Activated CD4-positive, alpha-beta T cell treated with anti-CD3 and anti-CD28 coated beads, Interleukin-2, Interleukin-4, amounts not matched to agents 100 ng/mL and 50 ng/mL, durations not matched to agents 16 hours and 8 hours (primary cell): ENCODE measurements at regions not wholly inside any gene's neighbourhood (a gene's known extent, or its start where the extent isn't known, plus 50 kb on each side); places are given as distances from the start of the nearest gene placed in this dataset.
"Not testable (repeated sequence)": the region's sequence is repeated elsewhere in the genome, so short reads cannot be mapped to it uniquely, and the experiment has no call there.

Experiments used
- DNase-seq: peaks from one replicate; pipeline ENCODE4 v3.0.0-alpha.2; 2020; ENCODE audit warnings: low spot score

DNA sequence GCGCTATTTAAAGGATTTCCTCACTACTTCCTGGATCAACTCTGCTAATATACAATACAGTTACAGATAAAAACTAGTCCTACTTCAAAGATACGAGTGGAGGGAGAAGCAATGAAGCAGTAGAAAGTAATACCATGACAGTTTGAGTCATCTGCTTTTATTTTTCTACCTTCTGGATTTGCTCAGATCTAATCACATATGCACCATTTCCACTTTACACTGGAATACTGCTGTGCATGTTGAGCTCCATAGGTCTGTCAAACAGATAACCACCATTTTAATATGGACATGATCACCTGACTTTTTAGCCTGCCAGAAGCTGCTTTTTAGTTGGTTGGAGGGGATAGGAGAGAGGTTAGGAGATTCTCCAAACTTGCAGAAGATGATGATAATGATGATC, 92.5 kb downstream of the MMUT start:
- DNase-seq, result no peak

DNA sequence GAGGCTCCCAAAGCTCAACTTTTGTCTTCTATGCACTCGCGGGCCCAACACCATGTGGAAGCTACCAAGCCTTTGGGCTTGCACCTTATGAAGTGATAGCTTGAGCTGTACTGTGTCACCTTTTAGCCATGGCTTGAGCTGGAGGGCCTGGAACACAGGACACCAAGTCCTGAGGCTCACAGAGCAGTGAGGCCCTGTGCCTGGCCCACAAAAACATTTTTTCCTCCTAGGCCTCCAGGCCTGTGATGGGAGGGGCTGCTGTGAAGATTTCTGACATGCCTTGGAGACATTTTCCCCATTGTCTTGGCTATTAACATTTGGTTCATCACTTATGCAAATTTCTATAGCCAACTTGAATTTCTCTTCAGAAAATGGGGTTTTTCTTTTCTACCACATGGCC, 96.5 kb downstream of the MMUT start:
- DNase-seq, result no peak

DNA sequence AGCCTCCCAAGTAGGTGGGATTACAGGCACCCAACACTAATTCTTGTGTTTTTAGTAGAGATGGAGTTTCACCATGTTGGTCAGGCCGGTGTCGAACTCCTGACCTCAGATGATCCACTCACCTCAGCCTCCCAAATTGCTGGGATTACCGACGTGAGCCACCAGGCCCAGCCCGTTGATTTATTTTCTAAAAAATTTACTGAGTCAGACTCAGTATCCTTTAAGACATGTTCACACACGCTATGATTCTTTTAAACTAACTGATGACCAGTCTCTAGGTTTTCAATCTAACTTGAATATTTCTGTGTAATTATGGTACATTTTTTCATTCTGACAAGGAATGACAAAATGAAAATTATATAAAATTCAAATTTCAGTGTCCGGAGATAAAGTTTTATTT, 114.5 kb downstream of the MMUT start:
- no peak for DNase-seq

DNA sequence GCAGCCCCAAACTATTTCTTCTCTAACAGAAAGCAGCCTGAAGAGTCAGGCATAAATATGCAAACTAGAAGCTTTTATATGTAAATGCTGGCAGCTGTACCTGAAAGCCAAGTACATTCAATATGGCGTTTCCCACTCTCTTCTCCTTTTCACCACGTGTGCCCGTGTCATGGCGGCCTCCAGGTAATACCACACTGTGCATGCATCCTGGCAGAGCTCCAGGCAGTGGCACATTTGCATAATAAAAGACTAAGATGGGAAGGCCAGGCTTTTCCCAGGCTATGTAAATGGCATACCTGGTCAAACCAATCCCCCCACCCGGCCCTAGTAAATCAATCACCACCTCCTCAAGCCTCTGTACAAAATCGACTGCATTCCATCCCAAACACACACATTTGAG, 120.6 kb downstream of the MMUT start:
- no peak for DNase-seq

DNA sequence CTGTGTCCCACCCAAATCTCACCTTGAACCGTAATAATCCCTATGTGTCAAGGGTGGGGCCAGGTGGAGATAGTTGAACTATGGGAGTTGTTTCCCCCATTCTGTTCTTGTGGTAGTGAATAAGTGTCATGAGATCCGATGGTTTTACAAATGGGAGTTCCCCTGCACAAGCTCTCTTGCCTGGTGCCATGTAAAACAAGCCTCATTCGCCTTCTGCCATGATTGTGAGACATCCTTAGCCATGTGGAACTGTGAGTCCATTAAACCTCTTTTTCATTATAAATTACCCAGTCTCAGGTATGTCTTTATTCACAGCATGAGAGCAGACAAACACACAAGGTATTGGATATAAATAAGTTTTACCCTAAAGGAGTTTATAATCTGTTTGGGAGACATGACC, 121.2 kb downstream of the MMUT start:
- no peak for DNase-seq

DNA sequence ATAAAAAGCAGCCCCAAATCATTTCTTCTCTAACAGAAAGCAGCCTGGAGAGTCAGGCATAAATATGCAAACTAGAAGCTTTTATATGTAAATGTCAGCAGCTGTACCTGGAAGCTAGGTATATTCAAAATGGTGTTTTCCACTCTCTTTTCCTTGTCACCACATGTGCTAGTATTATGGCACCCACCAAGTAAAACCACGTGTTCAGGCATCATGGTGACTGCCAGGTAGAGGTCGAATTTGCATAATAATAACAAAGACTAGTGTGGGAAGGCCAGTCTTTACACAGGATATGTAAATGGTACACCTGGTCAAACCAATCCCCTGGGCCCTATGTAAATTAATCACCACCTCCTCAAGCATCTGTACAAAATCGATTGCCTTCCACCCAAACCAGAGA, 124.0 kb downstream of the MMUT start:
- no peak for DNase-seq

DNA sequence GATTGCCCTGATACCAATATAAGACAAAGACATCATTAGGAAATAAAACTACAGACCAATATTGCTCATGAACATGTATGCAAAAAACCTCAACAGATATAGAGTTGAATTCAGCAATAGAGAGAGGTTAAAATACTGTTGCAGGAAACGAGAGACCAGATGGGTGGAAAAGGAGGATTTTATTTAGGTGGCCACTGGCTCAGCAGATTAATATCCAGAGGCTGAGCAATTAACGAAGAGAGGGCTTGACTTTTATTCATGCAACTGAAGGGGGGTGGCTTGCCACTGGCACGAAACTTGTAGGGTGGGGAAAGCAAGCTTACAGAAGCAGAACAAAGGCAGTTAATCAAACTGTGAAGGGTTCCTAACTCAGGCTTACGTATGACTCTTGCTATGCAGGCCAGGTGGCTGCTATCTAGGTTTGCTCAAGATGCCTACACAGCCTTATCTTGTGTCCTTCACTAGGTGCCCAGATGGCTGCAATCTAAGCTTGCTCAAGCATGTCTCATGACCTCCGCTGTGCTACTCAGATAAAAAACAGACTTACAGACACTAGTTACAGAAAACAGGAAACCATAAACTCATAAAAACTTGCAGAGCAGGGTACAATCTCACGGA, 126.4 kb downstream of the MMUT start:
- DNase-seq, result no peak

DNA sequence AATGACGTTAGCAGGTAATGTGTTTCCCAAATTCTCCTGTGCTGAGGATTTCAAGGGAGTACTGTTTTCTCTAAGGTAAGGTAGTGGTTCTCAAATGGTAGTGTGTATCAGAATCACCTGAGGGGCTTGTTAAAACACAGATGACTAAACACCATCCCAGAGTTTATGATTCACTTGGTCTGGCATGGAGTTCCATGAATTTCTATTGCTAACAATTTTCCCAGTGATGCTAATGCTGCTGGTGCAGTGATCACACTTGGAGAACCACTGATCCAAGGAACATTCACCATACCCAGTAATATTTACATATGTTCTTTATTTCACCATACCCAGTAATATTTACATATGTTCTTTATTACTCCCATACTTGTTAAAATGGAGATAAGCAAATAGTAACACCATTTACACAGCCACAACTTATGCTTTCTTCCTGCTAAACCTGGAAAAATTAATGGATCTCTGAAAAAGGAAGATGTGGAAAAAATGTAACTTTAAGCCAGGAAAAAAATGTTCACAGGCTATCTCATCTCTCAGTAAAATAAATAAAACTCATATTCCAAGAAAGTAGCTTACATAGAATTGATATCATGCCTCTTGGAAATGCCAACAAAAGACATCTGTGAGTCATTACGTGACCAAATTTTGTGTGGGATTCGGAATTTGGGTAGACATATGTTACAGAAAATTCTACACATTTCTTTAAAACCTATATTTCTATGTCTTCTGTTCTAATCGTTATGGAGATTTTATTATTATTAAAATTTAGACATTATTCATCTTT, 129.5 kb downstream of the MMUT start:
- no peak for DNase-seq

DNA sequence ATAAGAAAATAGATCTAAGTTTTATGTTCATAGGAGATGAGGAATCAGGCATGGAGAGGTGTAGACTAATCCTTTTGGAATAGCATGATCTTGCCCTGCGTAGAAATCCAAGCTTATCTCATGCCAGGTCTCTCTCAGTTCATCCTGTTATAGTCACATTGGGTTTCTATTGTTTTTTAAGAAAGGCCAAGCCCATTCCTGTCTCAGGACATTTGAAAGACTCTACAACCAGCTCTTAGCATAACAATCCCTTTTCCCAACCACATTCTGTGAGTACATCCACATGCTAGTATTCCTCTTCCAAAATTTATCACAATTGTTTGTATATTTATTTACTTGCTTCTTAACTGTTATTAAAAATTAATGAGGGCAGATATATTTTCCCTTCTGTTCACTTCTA, 130.3 kb downstream of the MMUT start:
- no peak for DNase-seq

DNA sequence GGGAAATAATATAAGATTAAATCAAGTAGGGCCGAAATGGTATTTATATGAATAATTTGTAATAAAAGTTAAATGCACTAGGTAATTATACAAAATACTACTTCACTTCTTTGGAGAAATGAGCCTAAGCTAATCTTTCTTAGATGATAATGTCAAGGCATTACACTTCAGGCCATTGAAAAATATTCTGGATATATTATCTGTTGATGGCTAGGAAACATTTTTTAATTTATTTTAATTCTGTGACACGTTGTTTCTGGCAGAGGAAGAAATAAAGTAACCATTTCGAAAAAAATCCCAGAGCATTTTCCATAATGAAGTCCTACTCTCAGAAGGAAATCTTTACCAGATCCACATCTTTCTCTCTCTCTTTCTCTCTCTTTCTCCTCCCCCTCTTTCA, 133.9 kb downstream of the MMUT start:
- DNase-seq, result no peak

DNA sequence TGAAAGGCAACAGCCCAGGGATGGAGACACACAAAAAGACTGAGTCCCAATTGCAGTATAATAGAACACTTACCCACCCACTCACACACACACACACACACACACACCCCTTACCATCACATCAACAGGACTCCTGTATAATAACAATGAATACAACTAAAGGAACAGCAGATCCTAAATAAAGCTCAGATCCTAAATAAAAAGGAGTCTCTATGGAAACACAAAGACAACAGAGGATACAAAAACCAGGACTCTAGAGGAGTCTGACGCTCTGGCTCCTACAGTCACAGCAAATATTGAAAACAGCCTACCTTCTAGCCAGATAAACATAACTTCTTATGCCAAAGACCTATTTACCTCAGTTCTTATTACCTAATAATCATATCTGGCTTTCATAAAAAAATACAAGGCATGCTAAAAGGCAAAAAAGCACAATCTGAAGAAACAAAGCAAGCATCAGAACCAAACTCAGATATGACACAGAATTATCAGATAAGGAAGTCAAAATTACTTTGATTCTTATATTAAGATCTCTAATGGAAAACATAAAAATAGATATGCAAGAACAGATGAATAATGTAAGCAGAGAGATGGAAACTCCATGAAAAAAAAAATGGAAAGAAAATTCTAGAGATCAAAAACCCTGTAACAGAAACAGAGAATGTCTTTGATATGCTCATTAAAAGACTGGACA, 134.9 kb downstream of the MMUT start:
- no peak for DNase-seq

DNA sequence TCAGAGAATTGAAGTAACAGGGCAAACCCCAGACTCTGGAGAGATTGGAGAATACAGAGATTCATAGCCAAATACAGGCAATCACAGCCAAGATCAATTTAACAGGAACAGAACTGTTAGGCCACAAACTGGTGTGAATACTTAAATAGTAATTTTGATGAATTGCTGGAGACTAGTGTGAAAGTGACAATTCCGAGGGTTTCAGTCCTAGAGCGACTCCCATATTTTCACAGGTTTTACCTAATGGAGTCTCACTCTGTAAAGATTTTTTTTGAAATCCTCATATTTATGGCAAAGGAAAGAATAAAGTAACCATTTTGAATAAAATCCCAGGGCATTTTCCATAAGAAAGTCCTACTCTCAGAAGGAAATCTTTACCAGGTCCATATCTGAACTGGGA, 135.5 kb downstream of the MMUT start:
- DNase-seq, result no peak

DNA sequence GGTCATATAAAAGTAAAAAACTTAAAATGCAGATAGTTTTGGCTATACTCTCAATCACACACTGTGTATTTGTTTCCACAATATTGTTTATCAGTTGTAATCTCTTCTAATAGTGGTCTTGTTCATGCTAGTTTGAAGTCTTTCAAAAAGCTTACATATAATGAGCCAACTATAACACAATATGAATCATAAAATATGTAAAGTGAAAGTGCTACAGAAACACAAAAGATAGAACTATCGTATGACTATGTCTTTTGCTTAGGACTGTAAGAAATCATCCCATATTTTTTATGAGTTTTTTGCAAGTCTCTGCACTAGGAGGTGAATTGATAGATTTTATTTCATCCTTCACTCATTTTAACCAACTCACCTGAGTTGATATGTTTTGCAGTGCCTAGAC, 136.0 kb downstream of the MMUT start:
- no peak for DNase-seq

DNA sequence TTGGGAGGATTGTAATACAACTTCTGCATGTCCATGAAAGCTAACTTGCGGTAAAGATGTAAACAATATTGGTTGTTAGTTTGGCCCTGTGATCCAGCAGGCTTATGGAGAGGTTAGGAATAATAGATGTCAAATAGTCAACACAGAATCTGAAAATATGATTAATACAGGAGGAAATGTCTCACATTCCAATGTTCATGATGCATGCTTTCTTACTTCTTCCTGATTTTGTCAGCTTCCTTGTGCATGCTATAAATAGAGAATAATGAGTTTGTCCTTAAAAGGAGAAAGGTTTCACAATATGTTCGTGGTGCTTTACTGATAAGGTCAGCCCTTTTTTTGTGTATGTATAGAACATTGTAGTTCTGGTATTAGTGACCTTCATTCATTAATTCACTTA, 136.7 kb downstream of the MMUT start:
- no peak for DNase-seq

DNA sequence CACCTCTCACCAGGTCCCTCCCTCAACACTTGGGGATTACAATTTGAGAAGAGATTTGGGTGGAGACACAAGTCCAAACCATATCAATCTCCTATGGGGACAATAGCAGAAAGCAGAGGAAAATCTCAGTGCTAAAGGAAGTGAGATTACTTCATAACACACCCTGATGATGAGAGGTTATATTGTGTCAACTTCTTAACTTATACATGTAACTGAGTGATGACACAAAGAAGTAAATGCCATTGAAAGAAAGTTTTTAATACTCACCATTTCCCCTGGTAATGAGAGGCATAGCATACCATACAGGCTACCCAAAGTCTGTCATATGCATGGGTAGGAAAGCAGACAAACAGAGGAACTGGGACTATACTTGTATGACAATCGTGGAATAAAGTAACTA, 137.2 kb downstream of the MMUT start:
- DNase-seq, result no peak

DNA sequence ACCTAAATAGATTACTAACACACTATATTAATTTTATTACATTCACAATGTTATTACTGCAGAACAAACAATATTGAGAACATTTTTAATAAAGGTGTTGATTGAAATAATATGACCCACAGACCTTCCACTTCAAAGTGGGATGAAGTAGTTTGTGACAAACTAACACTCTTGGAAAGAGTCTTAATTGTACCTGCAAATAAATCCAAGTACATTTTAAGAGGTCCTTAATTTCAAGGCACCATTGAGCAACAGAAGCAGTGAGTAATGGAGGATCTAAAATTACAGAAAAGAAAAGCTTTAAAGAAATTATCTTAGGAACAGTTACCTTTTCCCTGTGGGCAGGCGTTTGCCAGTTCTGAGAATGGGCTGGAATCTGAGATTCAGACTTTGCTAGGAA, 140.2 kb downstream of the MMUT start:
- DNase-seq, result no peak

DNA sequence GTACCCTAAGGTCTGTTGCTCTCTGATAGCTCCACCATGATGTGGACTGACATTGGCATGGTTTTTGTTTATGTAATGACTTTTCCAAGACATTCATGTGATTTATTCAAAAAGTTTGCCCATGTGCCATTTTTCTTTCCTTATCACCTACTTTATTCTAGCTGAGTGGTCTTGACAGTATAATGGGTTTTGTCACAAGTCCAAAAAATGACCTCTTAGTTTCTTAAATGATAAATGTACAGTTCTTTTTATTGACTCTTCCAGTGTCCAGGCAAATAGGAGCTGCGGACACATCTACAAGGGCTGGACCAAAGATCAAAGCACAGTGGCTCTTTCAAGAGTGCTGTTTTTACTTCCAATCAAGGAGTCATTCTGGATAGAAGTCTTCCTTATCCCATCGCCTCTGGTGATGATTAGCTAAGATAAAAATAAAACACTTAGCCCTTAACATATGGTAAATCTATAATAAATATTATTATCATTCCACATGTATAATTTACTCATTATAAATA, 141.4 kb downstream of the MMUT start:
- DNase-seq, result no peak

DNA sequence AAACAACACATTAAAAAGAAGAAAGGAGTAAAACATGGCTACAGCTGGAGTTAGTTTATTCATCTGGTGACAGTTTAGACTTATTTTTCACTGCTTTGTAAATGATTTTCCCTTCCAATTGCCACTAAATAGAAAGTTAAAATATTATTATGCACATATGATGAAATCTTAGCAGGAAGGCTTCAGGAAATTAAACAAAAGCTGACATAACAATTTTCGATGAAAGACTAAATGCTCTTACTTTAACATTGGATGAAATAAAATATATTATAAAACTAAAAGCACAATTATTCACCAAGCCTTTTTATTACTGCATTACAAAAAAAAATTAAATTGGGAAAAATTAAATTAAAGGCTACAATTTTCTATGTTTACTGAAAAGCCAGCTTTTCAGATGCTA, 158.0 kb downstream of the MMUT start:
- DNase-seq, result no peak

DNA sequence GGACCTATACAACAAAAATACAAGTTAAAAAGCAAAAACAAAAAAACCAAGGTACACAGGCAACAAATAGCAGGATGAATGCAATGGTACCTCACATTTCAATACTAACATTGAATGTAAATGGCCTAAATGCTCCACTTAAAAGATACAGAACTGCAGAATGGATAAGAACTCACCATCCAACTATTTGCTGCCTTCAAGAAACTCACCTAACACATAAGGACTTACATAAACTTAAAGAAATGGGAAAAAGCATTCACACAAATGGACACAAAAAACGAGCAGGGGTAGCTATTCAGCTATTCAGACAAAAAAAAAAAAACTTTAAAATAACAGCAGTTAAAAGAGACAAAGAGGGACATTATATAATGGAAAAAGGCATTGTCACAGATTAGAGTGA, 158.7 kb downstream of the MMUT start:
- DNase-seq, result not testable (repeated sequence)

DNA sequence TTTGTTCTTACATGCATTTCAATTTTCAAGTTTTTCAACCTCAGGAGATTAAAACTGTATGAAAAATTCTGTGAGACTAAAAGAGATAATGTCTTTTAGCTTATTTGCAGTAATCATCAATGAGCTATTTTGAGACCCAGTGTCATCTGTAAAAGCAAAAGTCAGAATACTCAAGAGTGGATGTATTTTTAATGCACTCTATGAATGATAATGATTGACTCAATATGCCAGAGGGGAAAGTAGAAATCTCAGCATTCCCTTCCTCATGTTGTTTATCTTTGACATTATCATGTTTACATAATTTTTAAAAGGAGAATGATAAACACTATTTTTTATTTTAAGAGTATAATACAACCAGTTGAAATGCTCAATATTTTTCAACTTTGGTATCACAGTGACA, 162.1 kb downstream of the MMUT start:
- DNase-seq, result no peak

DNA sequence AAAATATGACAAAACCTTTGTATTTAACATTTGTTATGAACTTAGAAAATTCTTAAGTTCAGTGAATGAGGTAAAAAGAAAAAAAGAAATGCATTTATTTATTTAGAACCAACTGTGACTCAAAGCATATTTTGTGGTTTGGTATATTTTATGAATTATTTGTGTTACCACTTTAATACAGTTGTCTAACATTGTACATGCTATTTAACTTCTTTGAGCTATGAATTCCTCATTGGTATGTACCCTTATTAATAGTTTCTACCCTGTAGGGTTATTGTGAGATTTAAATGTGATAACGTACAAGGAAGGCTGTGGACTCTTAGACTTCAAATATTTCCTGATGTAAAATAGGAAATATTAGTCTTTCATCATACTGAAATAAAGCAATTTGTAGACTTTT, 162.6 kb downstream of the MMUT start:
- no peak for DNase-seq

DNA sequence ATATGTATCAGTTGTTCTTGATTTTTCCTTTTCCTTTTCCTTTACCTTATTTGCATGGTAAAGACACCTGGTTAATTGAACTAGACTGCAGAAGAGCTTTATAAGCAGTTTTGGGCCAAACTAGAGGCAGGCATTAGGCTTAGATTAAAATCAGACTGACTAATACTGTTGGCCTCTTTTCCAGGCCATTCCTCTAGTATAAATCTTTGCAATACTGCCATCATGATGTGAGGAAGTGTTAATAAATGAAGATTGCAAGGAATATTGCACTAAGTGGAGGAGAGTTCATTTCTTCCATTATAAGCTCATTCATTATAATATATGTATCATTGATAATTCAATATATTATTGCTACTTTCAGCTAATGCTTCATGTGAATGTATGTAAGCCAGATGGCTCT, 163.8 kb downstream of the MMUT start:
- no peak for DNase-seq

DNA sequence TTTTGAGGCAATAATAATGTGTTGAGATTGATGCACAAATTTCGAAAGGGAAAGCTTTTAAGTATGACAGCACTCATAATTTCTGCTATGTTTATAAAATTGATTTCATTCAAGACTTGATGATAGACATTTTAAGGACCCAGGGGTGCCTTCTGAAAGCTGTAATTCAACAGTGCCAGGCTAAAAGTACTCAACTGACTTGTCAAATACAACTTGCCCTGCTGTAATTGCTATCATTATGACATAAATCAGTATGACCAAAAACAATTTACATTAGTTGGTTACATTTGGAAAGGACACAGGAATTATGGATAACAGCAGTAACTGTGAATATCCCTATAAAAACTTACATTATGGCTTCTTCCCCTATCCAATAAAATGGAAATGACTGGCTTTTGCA, 178.9 kb downstream of the MMUT start:
- DNase-seq, result no peak
